H1 (cell line): ENCODE measurements at regions not wholly inside any gene's neighbourhood (a gene's known extent, or its start where the extent isn't known, plus 50 kb on each side); places are given as distances from the start of the nearest gene placed in this dataset.
A peak's percentile ranks its signal among the peaks of the same experiment; 100 is the strongest.

Experiments used
- CTCF ChIA-PET: fragments of 300-600 bp; sonication (Branson Sonifier 250); formaldehyde crosslinking; loops from one replicate; lab custom pipeline; 2021; ENCODE audit not compliant: partially characterized antibody; lab: Charles Lee
- POLR2A ChIA-PET: fragments of 300-600 bp; sonication (Branson Sonifier 250); formaldehyde crosslinking; loops from one replicate; lab custom pipeline; 2021; ENCODE audit warnings: inconsistent platforms; ENCODE audit not compliant: partially characterized antibody; lab: Charles Lee
- DNase-seq, 2 experiments: peaks; one replicate each; pipeline versions ENCODE4 v3.0.0 to v3.0.0-alpha.2; 2010 to 2022; ENCODE audit warnings: low spot score in 2 of 2, low read depth in 1 of 2, mixed read lengths in 1 of 2
- FAIRE-seq: peaks from 2 replicates; lab custom pipeline; 2011; peaks lifted over from hg19 to GRCh38; lab: Jason Lieb, UNC
- H2AFZ ChIP-seq: 2 replicates; pipeline ENCODE4 v1.8.1; 2012; ENCODE audit warnings: low read length, inconsistent platforms
- H2AK5ac ChIP-seq: 2 replicates; pipeline ENCODE4 v1.6.1; 2013; ENCODE audit warnings: low read depth, low read length
- H2BK120ac ChIP-seq: replicated peaks from 2 replicates; pipeline ENCODE3; 2013; ENCODE audit warnings: low read depth, low read length, inconsistent platforms
- H2BK12ac ChIP-seq: 2 replicates; pipeline ENCODE4 v1.6.1; 2013; ENCODE audit warnings: low read depth, low read length
- H2BK15ac ChIP-seq: 2 replicates; pipeline ENCODE4 v1.6.1; 2013; ENCODE audit warnings: low read length
- H2BK20ac ChIP-seq: 2 replicates; pipeline ENCODE4 v1.6.1; 2013; ENCODE audit warnings: low read length
- H2BK5ac ChIP-seq: 2 replicates; pipeline ENCODE4 v1.6.1; 2013; ENCODE audit warnings: low read depth, low read length
- H3K14ac ChIP-seq: 2 replicates; pipeline ENCODE4 v1.6.1; 2013; ENCODE audit warnings: inconsistent platforms; ENCODE audit not compliant: insufficient read length
- H3K18ac ChIP-seq: 2 replicates; pipeline ENCODE4 v1.6.1; 2013; ENCODE audit warnings: low read length; ENCODE audit errors: extremely low read depth
- H3K23ac ChIP-seq: 2 replicates; pipeline ENCODE4 v1.6.1; 2013; ENCODE audit warnings: inconsistent platforms; ENCODE audit not compliant: insufficient read length
- H3K23me2 ChIP-seq: 2 replicates; pipeline ENCODE4 v1.6.1; 2013; ENCODE audit warnings: low read depth, low read length
- H3K27ac ChIP-seq: 2 replicates; pipeline ENCODE4 v1.6.1; 2011; ENCODE audit warnings: low read depth, low read length, inconsistent platforms
- H3K27me3 ChIP-seq, 4 experiments: replicated peaks in 1 of 4; 1 replicate in 1 of 4; 2 replicates in 3 of 4; pipeline versions ENCODE4 v1.6.1 to v1.8.1; 2011 to 2013; ENCODE audit warnings: low read length in 3 of 4, mild to moderate bottlenecking in 3 of 4, inconsistent platforms in 2 of 4, mixed read lengths in 2 of 4, moderate library complexity in 1 of 4; ENCODE audit not compliant: control insufficient read depth in 3 of 4, insufficient read depth in 3 of 4; ENCODE audit errors: extremely low read depth in 1 of 4
- H3K36me3 ChIP-seq, 4 experiments: 2 replicates each; pipeline versions ENCODE4 v1.6.1 to v1.8.1; 2011 to 2013; ENCODE audit warnings: mild to moderate bottlenecking in 4 of 4, low read length in 3 of 4, moderate library complexity in 2 of 4, control low read depth in 1 of 4, inconsistent platforms in 1 of 4; ENCODE audit not compliant: insufficient read depth in 4 of 4, control insufficient read depth in 2 of 4
- H3K4ac ChIP-seq: replicated peaks from 2 replicates; pipeline ENCODE3; 2013; ENCODE audit warnings: low read length, low read depth, mixed read lengths, inconsistent platforms; ENCODE audit not compliant: insufficient read length
- H3K4me1 ChIP-seq, 4 experiments: replicated peaks in 1 of 4; 1 replicate in 1 of 4; 2 replicates in 3 of 4; pipeline versions ENCODE4 v1.6.1 to v1.8.1; 2011 to 2013; ENCODE audit warnings: low read length in 3 of 4, inconsistent platforms in 2 of 4, mixed read lengths in 1 of 4; ENCODE audit not compliant: insufficient read depth in 4 of 4, control insufficient read depth in 3 of 4
- H3K4me2 ChIP-seq, 2 experiments: 2 replicates each; pipeline versions ENCODE4 v1.6.1 to v1.8.1; 2011 to 2013; ENCODE audit warnings: low read depth in 2 of 2, low read length in 2 of 2, control low read depth in 1 of 2, inconsistent platforms in 1 of 2, mild to moderate bottlenecking in 1 of 2; ENCODE audit not compliant: insufficient read depth in 1 of 2
- H3K4me3 ChIP-seq, 4 experiments: fragments of 200-600, 300-600 bp in 1 of 4; sonication (generic), shearing (Covaris generic), sonication (Bioruptor Twin) in 1 of 4; 2 replicates each; pipeline versions ENCODE4 v1.5.1 to v1.8.1; 2011 to 2016; ENCODE audit warnings: low read length in 4 of 4, low read depth in 3 of 4, control low read depth in 2 of 4, inconsistent platforms in 2 of 4, mild to moderate bottlenecking in 2 of 4, mixed read lengths in 1 of 4, moderate library complexity in 1 of 4; ENCODE audit not compliant: insufficient read depth in 2 of 4; ENCODE audit errors: extremely low read depth in 1 of 4
- H3K56ac ChIP-seq: replicated peaks from 2 replicates; pipeline ENCODE3; 2013; ENCODE audit warnings: low read depth, mild to moderate bottlenecking, mixed read lengths, low read length, inconsistent platforms; ENCODE audit not compliant: insufficient read length
- H3K79me1 ChIP-seq: 2 replicates; pipeline ENCODE4 v1.6.1; 2013; ENCODE audit warnings: low read depth, low read length, control low read depth
- H3K79me2 ChIP-seq, 2 experiments: 2 replicates each; pipeline versions ENCODE4 v1.6.1 to v1.8.1; 2012 to 2013; ENCODE audit warnings: low read length in 2 of 2, mild to moderate bottlenecking in 2 of 2, inconsistent platforms in 1 of 2; ENCODE audit not compliant: insufficient read depth in 2 of 2, control insufficient read depth in 1 of 2
- H3K9ac ChIP-seq, 4 experiments: replicated peaks in 1 of 4; 1 replicate in 1 of 4; 2 replicates in 3 of 4; pipeline versions ENCODE4 v1.6.1 to v1.8.1; 2011 to 2013; ENCODE audit warnings: low read depth in 3 of 4, low read length in 3 of 4, control low read depth in 2 of 4, mild to moderate bottlenecking in 2 of 4, moderate library complexity in 2 of 4, inconsistent platforms in 1 of 4; ENCODE audit errors: extremely low read depth in 1 of 4
- H3K9me3 ChIP-seq, 2 experiments: 2 replicates each; pipeline versions ENCODE4 v1.6.1 to v1.8.1; 2012 to 2013; ENCODE audit warnings: mild to moderate bottlenecking in 2 of 2, moderate library complexity in 2 of 2, control low read depth in 1 of 2, inconsistent platforms in 1 of 2, low read depth in 1 of 2, low read length in 1 of 2, mixed read lengths in 1 of 2; ENCODE audit not compliant: insufficient read depth in 2 of 2
- H4K20me1 ChIP-seq, 2 experiments: replicated peaks in 1 of 2; 2 replicates each; pipeline versions ENCODE3 to v1.8.1; 2011 to 2013; ENCODE audit warnings: inconsistent platforms in 2 of 2, low read length in 2 of 2, mild to moderate bottlenecking in 1 of 2; ENCODE audit not compliant: insufficient read depth in 2 of 2, control insufficient read depth in 1 of 2
- H4K5ac ChIP-seq: 2 replicates; pipeline ENCODE4 v1.6.1; 2013; ENCODE audit warnings: low read length, low read depth, mixed read lengths, inconsistent platforms; ENCODE audit not compliant: insufficient read length
- H4K8ac ChIP-seq: 2 replicates; pipeline ENCODE4 v1.8.0; 2013; ENCODE audit warnings: mild to moderate bottlenecking, moderate library complexity, low read length, inconsistent platforms; ENCODE audit not compliant: insufficient read depth; ENCODE audit errors: extremely low read depth
- H4K91ac ChIP-seq: replicated peaks from 2 replicates; pipeline ENCODE3; 2013; ENCODE audit warnings: low read length, mixed read lengths, inconsistent platforms; ENCODE audit not compliant: insufficient read length
- BCL11A ChIP-seq, 2 experiments: IDR thresholded peaks; one replicate each; pipeline ENCODE4 v1.6.1; 2011; ENCODE audit warnings: low read depth in 2 of 2, low read length in 2 of 2, mild to moderate bottlenecking in 2 of 2
- CBX8 ChIP-seq: fragments of 300-800, 300-1000 bp; sonication (generic); IDR thresholded peaks from 2 replicates; pipeline ENCODE4 v1.7.1; 2016; ENCODE audit warnings: low read depth, low read length, borderline replicate concordance
- CHD1 ChIP-seq: IDR thresholded peaks from 2 replicates; pipeline ENCODE4 v1.6.1; 2012; ENCODE audit warnings: low read depth, low read length, improper control_type of control experiment
- EZH2 ChIP-seq: fragments of 200-600 bp; sonication (generic); IDR thresholded peaks from 2 replicates; pipeline ENCODE4 v1.7.1; 2012; ENCODE audit warnings: low read depth, mild to moderate bottlenecking, moderate library complexity, low read length, inconsistent platforms; ENCODE audit not compliant: severe bottlenecking
- FOSL1 ChIP-seq: IDR thresholded peaks from 2 replicates; pipeline ENCODE4 v1.6.1; 2011; ENCODE audit warnings: mild to moderate bottlenecking, low read depth, low read length, moderate library complexity; ENCODE audit not compliant: insufficient read depth
- WGBS, 2 experiments: shearing (Covaris generic) in 1 of 2; methylation state at CpG; one replicate each; pipeline versions ENCODE4 v1.1.6 to v1.1.7; 2013 to 2015; ENCODE audit warnings: low lambda C conversion rate in 2 of 2, mixed read lengths in 2 of 2, inconsistent platforms in 1 of 2, low coverage in 1 of 2, missing lambda C conversion rate in 1 of 2; ENCODE audit not compliant: insufficient replicate concordance in 2 of 2, insufficient coverage in 1 of 2, insufficient read length in 1 of 2; ENCODE audit errors: extremely low coverage in 1 of 2, missing lambda C conversion rate in 1 of 2; 5-methylcytosine and 5-hydroxymethylcytosine counted together

DNA sequence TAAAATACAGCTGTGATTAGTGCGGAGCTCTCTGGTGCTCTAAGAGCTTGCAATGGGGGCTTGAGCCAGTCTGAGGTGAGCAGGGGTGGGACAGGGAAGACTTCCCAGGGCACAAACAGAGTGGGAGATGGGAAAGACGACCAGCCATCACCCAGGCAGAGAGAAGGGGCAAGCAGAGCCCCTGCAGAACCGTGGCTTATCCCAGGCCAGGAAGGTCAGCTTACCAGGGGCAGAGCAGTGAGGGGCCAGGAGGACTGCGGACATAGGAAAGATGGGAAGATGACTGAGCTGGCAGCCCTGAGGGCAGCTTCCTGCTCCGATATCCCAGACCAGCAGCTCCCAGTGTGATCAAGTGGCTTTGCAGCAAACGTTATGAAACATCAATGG lies 55.4 kb upstream of the IFFO2 start:
- Histone ChIP-seq H3K23ac (no peak overlapping the region), H3K23me2 (no peaks in the 10 kb centered on the region), H3K9ac (no peak overlapping the region), H4K20me1 (no peaks in the 10 kb centered on the region), H3K14ac (no peak overlapping the region), H4K5ac (no peak overlapping the region), H3K4me1 (peaks cover 1 to 20% (median 9%) of the 10 kb centered on the region in 4 experiments), H3K4me3 (no peak overlapping the region), H2AK5ac (peak overlapping the region; percentile 56; the same call in 1 of the 2 replicates), H3K4me2 (no peak overlapping the region), H3K27ac (no peak overlapping the region), H3K79me1 (no peaks in the 10 kb centered on the region), H2BK20ac (no peak overlapping the region), H2BK120ac (peak overlapping the region; percentile 18), H3K36me3 (no peaks in the 10 kb centered on the region), H2AFZ (no peak overlapping the region), H4K8ac (no peak overlapping the region), H2BK12ac (0 out of 2 replicates have a peak overlapping the region, but pooled peaks have one; percentile 50), H3K56ac (no peak overlapping the region), H3K4ac (no peak overlapping the region), H2BK15ac (0 out of 2 replicates have a peak overlapping the region, but pooled peaks have one; percentile 34), H3K79me2 (no peaks in the 10 kb centered on the region), H3K27me3 (no peaks in the 10 kb centered on the region; a peak in 1 of 7 replicates), H3K9me3 (no peaks in the 10 kb centered on the region), H4K91ac (peak overlapping the region; percentile 56), H2BK5ac (peak overlapping the region; percentile 81; the same call in 1 of the 2 replicates), H3K18ac (peak overlapping the region; percentile 71; the same call in 1 of the 2 replicates)
- 73% methylated on average over 6 of the region's 6 CpGs; no CpG with 5 or more reads in 1 of the 2 experiments for WGBS, 2 experiments
- no peak for FAIRE-seq
- ChIA-PET POLR2A (interaction anchor here (0.7 to 1.1 kb wide), 4 partner anchors 42 to 62 kb away, joined by 3 to 5 read pairs (median 4); no protein-coding TSS in a partner anchor), CTCF (interaction anchor here (0.7 to 3.8 kb wide), 16 partner anchors 13 to 137 kb away, joined by 3 to 13 read pairs (median 6); no protein-coding TSS in a partner anchor)
- no peak for DNase-seq
- no peak for TF ChIP-seq EZH2
- no peak for TF ChIP-seq BCL11A (IDR thresholded peaks at IDR 0.05; ENCODE audit: low read depth in 2 of 2, low read length in 2 of 2)
- no peak for TF ChIP-seq CHD1
- no peak for TF ChIP-seq CBX8
- no peak for TF ChIP-seq FOSL1
